NCI-H1092 (cell line): ENCODE measurements at regions not wholly inside any gene's neighbourhood (a gene's known extent, or its start where the extent isn't known, plus 50 kb on each side); places are given as distances from the start of the nearest gene placed in this dataset.

Experiments
- DNase-seq: peaks from one replicate; lab custom pipeline; 2025; lab: John Stamatoyannopoulos, UW

DNA sequence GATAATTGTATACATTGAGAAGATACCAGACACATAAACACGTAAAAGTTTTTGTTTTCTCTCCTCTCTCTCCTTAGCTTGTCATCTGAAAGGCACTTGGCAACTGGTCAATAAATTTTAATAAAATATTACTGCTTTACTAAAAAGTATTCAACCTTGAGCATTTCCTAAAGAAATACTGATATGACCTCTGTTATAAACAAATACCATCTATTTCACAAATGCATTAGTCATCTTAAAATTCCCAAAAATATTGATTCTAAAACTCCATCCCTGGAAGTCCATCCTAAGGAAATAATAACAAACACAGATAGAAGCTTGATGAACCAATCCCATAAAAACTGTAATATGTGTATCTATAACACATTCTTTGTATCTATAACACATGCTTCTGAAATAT, 483.2 kb downstream of the TLR4 start:
- no peak for DNase-seq

DNA sequence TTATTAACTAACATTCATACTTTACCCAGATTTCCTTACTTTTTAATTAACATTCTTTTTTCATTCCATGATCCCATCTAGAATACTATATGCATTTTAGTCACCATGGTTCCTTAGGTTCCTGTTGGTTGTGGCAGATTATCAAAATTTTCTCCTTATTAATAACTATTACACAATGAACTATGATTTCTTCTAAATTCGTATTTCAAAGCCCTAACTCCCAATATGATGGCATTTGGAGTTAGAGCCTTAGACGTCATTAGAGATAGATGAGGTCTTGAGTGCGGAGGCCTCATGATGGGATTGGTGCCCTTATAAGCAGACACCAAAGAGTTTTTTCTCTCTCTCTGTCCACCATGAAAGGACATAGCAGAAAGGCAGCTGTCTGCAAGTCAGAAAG, 485.4 kb downstream of the TLR4 start:
- DNase-seq = no peak

DNA sequence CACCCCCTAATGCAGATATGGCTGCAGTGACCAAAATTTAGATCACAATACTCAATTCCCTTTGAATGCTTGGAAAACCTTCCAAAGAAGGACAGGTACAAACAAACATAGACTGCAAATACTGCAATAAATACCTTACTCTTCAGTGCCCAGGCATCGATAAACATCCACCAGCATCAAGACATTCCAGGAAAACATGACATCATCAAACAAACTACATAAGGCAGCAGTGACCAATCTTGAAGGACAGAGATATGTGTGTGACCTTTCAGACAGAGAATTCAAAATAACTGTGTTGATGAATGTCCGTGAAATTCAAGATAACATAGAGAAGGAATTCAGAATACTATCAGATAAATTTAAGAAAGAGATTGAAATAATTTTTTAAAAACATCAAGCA, 488.6 kb downstream of the TLR4 start:
- no peak for DNase-seq

DNA sequence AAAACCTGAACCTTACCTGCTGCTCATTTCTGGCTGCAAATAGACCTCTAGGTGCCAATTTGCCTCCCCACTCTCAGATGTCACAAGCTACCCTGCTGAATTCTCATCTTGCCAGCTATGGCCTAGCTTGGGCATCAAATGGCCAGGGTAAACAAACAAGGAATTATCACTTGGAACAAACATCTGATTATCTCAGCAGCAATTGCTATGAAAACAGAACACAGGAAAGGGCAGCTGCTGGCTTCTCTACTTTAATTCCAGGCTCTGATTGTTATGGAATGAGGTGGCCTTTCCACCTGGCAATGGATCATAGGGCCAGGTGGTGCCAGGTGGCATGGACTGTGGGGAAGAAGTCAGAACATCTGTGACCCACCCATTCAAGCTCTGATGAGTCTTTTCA, 505.1 kb downstream of the TLR4 start:
- DNase-seq = no peak

DNA sequence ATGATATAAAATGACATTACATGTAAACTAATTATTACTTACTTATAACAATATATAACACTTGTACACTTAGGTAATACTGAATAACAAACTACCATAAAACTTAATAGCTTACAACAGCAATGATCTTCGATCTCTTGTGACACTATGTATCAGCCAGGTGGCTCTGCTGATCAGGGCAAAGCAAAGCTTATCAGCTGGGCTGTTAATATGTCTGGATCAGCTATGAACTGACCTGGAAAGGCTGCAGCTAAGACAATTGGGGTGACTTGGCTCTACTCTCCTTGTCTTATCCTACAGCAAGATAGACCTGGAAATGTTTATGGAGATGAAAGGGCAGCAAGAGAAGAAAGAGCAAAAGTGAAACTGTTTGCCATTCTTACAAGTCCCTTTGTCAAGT, 511.3 kb downstream of the TLR4 start:
- DNase-seq = no peak

DNA sequence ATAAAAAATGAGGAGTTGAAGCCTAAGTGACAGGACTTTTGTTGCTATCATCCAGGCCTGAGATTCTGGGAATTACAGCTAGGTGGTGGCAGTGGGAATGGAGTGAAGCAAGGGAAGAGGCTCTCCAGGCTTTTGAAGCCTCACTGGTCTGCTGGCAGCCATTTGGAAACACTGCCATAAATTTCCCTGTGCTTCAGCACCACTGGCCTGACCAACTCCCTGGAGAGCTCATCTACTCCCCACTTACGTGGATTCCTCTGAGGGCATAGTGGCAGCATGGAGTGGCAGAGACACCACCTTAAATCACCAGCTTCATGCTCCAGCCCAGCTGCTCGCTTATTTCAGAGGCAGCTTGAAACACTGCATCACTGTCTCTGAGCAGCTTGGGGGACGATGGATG, 518.2 kb downstream of the TLR4 start:
- peak; percentile 4 for DNase-seq

DNA sequence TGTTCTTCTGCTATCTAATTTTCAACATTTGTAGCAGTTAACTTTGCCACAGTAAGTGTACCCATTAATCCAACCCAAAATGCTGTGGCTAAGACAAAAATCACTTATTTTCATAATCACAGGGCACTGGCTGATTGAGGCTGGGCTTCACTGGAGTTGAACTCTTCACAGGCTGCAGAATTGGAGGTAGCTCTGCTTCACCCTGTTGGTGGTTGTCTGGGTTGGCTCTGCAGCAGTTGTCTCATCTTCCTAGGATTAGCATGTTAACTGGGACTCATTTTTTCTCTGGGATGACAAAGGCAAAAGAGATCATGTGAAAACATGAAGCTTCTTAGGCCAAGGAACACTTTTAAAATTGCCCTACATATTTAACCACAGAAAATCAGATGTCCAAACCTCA, 518.9 kb downstream of the TLR4 start:
- no peak for DNase-seq

DNA sequence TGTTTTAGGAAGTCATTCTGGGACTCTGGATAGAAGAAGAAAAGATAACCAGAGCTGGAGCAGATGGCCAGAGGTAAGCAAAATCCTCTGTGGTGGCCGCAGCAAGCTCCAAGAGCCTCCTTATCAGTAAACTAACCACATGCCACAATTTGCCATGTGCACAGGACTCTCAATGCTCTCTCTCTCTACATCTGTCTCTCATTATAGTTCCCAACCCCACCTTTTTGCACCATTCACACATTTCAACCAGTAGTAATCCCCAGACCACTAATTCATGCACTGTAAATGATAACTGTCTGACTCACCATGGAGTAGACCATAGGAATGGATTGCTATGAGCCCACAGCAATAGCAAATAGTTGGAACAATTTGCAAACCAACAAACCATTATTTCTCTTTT, 526.1 kb downstream of the TLR4 start:
- no peak for DNase-seq

DNA sequence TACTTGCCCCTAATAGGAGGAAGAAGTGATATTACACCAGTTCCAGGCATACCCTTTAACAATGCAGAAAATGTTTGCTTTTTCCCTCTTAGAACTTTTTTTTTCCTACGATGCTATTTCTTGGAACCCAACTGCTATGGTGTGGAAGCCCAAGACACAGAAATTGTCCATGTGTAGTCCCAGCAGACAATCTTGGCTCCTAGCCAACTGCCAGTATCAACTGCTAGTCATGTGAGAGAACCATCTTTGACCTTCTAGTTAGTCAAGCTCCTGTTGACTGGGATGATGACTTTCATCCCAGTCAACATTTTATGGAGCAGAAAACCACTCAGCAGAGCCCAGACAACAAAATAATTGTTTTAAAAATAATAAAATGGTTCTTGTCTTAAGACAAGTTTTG, 532.4 kb downstream of the TLR4 start:
- no peak for DNase-seq

DNA sequence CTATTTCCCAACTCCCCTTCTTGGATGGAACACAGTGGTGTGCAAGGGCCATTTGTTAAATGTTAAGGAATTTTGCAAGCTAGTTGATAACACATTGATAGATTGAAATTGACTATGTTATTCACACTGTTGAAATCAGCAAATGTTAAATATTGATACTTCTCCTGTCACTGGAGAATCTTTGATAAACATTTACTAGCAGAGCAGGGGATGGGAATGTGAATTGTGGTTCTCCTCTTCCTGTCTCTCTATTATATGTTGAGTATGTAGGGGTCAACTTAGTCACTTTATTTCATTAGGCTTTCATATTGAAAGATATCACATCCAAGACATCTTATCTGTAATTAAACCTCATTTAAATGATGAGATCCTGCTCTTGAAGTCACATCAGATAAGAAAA, 533.9 kb downstream of the TLR4 start:
- no peak for DNase-seq

DNA sequence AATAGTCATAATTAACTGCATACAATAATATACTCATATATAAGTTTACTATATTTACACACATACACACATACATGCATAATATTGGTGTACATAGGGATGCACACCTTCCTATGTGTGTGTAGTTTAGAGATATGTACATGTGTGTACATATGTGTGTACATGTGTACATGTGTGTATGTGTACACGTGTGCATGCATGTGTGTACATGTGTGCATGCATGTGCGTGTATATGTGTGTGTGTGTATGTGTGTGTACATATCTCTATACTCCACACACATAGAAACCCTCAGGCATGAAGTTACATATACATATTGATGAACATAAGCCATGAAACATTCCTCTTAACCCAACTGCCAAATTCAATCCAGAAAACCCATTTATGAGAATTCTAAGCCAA, 547.8 kb downstream of the TLR4 start:
- no peak for DNase-seq

DNA sequence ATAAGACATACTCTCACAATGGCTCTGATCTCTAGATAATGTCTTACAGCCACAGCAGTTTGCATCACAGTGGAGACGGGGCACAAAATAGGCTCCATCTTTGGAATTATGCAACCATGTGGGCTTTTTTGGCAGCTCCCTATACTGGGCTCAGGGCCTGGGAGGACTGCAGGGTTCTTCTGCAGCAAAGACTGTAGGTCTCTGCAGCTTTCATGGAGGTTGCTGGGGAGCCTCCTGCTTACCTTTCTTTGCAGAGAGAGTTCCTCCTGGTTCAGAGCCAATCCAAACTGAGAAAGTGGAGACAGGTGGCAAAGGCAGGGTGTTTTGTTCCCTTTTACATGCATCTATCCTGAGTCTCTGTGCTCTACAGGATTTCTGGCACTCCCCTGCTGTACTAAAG, 558.0 kb downstream of the TLR4 start:
- DNase-seq = no peak

DNA sequence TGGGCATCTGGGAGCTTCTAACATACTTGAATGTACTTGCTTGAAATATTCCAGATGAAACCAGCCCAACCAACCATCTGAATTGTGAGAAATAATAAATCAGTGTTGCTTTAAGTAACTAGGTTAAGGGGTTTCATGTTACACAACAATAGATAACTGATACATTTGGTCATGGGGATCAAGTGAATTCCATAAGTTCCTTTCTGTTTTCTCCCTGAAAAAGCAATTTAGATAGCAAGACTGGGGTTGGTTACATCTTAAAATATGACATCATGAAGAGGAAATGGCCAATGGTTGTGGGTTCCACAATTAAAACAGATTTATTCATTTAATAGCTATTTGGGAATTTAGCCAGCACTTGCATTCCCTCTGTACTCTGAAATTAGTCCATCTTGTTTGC, 559.7 kb downstream of the TLR4 start:
- DNase-seq = no peak

DNA sequence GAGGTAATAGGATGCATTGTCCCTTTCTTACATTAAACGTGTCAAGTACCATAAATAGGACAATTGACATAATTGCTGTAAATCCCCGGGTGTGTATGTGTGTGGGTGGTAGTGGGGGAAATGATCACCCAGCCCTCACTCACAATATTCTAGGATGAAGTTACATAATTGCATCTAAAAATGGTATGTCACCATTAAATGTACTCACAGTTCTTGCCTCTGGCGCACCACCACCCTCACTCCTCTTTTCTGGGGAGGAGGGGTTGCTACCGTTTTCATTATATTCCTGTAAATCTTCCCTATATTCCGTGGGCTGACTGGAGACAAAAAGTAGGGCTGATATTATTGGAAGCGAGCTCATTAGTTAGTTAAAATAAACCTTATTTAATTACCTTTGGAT, 563.8 kb downstream of the TLR4 start:
- no peak for DNase-seq

DNA sequence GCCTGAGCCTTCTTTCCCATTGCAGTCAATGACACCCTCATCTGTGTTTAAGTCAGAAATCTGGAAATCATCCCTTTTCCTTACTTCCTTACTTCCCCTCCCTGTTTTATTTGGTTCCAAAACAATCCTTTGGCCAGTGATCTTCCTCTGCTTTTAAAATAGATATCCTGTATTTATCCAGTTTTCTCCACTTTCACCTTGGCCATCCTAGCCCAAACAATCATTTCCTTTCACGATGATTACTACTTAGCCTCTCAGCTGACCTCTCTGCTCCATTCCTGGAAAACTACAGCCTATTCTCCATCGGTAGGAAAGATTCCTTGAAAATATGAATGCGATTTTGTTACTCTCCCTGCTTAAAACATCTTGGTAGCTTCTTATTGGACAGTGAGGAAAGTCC, 565.4 kb downstream of the TLR4 start:
- DNase-seq = no peak

DNA sequence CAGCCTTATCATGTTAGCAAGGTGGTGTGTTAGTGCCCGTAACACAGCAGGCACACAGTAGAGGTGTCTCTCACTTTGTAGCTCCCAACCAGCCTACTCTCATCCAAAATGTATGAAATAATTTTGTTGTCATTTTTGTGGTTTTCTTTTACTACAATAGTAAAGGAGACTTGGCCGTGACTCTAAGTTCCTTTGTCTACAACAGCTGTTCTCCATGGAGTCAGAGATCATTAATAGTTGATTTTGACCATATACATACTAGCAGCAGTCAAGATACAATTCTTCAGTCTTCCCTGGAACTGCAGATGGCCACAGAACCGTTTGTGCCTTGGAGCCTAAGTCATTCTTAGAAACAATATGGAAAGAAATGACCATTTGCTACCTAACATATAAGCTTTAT, 567.1 kb downstream of the TLR4 start:
- DNase-seq = no peak

DNA sequence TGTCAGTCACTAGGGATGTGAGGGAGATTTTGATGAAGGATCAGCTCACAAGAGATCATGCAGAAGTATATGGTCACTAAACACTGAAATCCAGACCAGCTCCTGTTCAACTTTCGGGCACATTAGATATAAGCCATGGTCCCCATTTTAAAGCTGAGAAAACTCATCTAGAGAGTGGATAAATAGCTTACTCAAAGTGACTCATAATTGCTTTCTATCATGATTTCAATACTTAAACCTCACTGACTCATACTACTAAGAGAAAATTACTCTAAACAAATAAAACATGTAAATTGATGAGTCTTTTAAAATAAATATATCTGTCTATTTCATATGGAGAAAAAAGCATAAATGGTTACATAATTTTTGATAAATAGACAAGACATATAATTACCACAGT, 567.7 kb downstream of the TLR4 start:
- DNase-seq = no peak

DNA sequence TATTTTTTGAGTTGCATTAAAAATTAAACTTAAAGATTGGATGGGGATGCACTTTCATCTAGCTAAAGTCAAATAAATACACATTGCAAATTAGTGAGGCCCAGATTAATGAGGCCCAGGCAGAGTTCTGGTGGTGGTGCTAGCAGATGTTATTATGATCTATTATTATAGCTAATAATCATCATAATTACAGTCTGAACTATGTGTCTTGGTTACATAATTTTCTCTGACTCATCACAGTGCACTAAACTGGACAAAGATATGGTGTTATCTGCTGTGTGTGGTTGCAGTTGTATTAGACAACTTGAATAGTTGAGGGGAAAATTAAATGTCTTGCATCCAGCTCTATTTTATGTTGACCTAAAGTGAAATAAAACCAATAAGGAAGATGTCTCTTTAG, 568.8 kb downstream of the TLR4 start:
- no peak for DNase-seq

DNA sequence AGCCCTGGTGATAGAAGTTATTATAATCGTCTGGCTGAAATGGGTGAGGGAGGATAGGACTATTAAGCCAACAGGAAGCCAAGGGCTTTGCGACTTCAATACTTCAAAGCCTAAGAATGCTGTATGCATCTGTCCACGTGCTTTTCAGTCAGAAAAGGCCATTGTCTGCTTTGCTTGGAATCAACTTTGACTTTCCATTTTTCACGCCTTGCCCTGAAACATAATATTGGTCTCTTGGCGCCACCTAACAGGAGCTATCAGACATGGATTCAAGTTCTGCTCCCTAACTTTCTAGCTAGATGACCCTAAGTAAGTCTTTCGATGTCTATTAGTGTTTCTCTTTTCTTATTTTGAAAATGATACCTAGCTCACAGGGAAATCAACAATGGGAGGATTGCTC, 572.6 kb downstream of the TLR4 start:
- no peak for DNase-seq

DNA sequence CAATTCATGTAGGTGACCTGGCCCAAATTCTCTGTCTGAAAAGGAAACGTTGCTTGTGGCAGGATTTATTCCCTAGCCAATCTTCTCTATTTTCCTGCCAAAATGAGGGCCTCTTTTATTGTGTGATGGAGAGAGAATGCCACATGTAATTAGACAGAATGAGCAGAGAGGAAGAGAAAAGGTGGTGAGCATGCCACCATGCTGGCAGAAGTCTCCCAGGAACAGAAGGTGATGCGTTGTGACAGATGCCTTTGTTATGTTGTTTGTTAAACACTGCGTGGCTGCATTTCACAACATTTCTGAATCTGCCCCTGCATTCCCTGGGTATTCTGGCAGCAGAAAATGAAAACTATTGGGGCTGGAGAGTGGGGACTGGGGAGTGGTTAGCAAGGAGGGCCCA, 577.6 kb downstream of the TLR4 start:
- no peak for DNase-seq

DNA sequence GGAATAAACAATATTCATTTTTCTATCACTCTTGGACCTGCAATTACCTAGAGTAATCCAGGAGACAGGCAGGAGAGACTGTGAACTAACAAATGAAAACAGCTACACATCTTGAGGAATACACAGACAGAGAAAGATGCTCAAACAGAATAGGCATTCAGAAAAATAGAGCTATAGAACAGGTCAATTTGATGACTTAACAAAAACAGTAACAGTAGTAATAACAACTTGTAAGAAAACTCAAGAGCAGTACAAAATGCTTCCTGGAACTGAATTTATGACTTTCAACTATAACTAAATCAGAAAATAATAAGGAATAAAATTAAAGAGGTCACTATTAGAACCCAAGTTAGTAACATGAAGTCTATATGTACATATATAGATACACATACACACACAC, 579.3 kb downstream of the TLR4 start:
- no peak for DNase-seq

DNA sequence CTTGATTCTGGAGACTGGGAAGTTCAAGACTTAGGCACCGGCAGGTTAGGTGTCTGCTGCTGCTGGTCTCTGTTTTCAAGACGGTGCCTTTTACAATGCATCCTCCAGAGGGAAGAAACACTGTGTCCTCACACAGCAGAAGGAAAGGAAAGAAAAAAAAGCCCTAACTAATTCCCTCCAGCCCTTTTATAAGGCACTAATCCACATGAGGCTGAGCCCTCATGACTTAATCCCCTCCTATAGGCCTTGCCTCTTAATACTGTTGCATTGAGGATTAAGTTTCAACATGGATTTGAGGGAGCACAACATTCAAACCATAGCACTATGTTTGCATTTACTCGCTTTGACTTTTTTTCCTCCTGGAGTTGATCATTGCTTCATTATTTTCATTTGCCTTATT, 585.9 kb downstream of the TLR4 start:
- DNase-seq = no peak

DNA sequence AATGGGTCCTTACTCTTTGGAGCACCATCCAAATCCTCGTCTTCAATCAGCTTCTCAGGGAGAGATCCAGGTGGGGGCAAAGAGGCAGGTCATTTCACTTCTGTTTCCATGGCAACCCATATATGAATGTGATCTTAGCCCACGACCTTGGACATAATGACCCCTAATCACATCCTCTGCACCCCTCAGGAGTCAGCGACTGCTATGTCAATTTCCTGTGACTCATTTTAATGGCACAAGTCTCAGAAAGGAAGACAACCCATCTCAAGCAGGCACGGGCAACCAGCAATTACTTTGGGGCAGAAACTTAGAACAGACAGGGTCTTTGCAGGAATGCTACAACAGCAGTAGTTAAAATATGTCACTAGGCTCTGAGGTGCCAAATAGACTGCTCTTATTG, 591.2 kb downstream of the TLR4 start:
- DNase-seq = no peak

DNA sequence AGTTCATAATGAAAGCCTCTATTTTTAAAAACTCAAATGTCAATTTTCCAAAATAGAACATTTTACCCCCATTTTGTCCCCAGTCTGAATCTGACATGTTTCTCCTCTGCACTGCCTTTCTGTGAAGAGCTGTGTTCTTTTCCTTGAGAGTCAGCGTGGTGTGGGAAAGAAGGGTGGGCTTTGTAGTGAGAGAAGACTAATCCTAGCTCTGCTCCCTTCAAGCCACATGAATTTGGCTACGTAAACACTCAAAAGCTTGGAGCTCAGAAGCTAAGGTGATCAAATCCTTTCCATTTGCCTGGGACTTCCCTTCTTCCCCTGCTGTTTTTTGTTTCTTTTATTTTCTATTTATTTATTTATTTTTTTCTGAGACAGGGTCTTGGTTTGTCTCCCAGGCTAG, 598.5 kb downstream of the TLR4 start:
- no peak for DNase-seq

DNA sequence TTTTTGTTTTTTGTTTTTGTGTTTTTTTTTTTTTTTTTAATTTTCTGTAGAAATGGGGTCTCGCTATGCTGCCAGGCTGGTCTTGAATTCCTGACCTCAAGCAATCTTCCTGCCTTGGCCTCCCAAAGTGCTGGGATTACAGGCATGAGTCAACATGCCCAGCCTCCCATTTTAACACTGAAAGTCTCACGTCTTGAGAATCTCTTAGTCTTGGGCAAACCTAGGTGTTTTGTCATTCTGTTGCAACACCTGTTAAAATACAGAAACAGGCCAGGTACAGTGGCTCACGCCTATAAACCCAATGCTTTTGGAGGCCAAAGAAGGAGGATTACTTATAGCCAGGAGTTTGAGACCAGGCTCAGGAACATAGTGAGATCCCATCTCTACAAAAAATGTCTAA, 599.0 kb downstream of the TLR4 start:
- no peak for DNase-seq

DNA sequence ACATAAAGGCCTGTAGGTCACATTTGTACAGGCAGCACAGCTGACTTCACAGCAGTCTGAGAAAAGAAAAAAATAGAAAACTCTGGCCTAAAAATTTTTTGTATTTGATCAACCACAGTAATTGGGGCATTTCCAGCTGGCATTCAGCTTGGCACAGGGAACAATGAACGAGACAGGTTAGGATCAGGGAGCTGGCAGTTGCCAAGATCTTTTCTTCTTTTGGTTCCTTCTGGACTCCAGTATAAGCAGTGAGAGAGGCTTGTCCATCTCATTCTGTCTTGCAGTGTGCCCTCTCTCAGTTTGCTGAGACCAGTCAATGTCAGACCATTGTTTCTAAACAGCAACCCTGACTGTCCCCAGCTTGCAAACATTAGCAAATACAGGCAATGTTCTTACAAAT, 601.1 kb downstream of the TLR4 start:
- DNase-seq = no peak
